GM21529 (cell line): ENCODE measurements at regions not wholly inside any gene's neighbourhood (a gene's known extent, or its start where the extent isn't known, plus 50 kb on each side); places are given as distances from the start of the nearest gene placed in this dataset.

Experiments used
- ATAC-seq: cut with Tn5 transposase; IDR thresholded peaks from one replicate; pipeline ENCODE4 v1.9.1; 2021; ENCODE audit not compliant: unreplicated experiment

GRCh38 chr5:173741087-173741486 is 124.6 kb upstream of the BOD1 start:
- ATAC-seq = no peak

GRCh38 chr5:173741729-173742431 is 125.4 kb upstream of the BOD1 start:
- no peak for ATAC-seq

- ATAC-seq = peak; percentile 63
These were observed 126.0 kb upstream of the BOD1 start for GRCh38 chr5:173742432-173742816.

DNA sequence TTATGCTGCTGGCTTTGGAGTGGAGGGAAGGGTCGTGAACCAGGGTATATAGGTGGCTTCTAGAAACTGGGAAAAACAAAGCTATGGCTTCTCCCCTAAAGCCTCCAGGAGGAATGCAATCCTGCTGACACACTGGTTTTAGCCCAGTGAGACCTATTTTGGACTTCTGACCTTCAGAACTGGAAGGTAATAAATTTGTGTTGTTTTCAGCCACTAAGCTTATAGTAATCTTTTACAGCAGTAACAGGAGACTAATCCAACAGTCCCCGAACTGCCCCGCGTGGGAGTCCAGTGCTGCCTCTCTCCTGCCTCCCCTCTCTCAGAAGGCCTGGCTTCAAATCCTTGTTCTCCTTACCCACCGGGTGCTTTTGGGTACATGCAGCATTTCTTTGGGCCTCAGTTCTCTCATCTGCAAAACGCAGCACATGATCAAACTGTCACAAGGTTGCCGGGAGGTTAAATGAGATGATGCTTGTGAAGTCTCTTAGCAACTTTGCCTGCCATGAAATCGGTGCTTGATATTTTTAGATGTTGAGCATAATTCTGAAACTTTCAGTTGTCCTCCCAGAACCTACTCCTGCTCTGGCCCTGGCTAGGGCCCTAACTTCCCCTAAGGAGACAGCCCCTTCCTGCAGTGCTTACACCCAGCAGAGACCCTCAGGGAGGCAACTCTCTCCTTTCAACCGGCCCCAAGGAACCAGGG is 127.3 kb upstream of the BOD1 start:
- ATAC-seq = peak; percentile 48

DNA sequence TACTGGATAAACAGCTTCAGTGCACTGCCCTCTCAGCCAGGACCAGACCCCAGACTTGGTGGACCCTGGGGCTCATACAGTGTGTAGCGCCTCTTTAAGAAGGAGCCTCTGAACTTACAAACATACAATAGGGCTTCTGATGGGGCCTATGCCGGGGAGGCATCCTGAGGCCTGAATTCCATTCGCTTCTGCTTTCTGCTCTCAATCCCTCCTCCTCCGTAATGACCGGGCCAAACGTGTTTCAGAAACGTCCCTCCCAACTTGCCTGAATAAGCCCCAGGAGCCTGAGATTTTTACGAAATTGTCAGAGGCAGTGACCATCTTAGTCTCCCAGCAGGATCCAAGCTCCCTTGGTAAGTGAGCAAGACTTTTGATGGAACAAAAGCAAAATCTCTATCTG is 128.1 kb upstream of the BOD1 start:
- no peak for ATAC-seq

DNA sequence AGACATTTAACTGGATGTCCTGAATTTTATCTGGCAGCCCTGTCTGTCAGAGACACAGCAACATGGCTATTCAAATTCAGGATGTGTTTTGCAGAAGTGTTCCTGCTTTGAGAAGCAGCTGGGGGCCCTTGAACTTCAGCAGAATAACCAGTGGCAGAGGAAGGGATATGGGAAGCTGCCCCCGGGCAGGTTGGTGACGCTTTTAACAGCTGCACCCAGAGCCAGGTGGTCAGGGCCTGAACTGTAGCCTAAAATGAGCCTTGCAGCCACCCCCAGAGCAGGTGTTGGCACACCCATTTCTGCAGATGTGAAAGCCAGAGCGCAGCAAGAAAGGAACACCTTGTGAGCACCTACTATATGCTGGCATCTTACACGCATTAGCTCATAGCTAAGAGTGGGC is 128.7 kb upstream of the BOD1 start:
- peak; percentile 58 for ATAC-seq

GRCh38 chr5:173745557-173745956 is 129.1 kb upstream of the BOD1 start:
- no peak for ATAC-seq

DNA sequence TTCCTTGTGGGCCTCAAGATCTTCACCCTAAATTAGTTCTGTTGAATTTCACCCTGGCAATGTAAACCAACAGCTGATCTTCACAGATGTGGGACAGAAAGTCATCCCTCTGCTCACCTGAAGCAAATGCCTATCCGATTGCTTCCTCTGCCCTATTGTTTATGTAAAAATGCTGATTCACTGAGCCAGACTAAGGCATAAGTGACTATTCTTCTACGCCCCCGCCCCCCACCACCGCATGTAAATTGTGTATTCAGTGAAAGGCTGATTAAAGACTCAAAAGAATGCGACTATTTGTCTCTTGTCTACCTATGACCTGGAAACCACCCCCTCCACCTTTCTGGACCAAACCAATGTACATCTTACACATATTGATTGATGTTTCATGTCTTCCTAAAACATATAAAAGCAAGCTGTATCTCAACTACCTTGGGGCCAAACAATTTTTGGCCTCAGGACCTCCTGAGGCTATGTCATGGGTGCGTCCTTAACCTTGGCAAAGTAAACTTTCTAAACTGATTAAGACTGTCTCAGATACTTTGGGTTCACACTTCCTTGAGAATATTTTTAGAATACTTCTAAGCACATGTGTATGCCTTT is 129.7 kb upstream of the BOD1 start:
- no peak for ATAC-seq

GRCh38 chr5:173747876-173748275 is 131.4 kb upstream of the BOD1 start:
- ATAC-seq = no peak

GRCh38 chr5:173750538-173751265 is 134.3 kb upstream of the BOD1 start:
- ATAC-seq = peak; percentile 71

GRCh38 chr5:173751266-173751600 is 134.8 kb upstream of the BOD1 start:
- ATAC-seq = peak; percentile 67

GRCh38 chr5:173752653-173753052 is 135.5 kb upstream of the CPEB4 start:
- no peak for ATAC-seq

DNA sequence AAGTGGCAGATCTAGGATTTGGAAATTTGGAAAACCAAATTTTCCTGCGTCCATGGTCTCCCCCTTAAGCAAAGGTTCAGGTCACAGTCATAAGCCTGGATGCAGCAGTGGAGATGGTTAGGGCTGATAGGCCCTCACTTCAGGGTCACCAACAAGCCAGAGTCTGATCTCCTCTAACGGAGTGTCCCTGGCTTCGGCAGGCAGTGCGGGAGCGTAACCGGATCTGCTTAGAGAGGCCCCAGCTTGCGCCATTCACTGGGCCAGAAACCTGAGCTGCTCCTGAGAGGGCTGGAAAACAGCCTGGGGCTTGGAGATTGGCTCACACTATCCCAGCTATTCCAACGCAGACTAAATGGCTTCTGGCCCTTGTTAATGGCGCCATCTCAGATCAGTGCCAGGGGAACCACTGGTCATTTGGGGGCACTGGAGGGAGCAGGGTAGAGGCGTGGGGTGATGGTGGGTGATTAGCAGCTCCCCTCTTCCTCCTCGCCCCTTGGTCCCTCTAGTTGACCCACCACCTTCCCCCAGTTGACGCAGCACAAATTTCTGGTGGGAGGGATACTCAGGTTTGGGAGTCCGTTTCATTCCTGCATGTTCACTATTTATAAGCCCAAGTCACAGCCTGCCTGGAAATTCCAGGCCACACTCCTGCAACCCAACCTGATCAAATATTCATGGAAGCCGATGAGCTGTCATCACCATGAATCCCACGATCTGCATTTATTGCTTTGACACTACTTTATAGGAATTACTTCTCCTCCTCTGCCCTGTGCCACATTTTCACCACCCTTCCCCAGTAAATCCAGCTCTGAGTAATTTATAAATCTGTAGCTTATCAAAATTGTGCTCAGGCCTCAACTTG is 134.6 kb upstream of the CPEB4 start:
- ATAC-seq = no peak

- no peak for ATAC-seq
These were observed 132.8 kb upstream of the CPEB4 start for GRCh38 chr5:173755319-173755718.

GRCh38 chr5:173757403-173758209 is 130.5 kb upstream of the CPEB4 start:
- no peak for ATAC-seq

DNA sequence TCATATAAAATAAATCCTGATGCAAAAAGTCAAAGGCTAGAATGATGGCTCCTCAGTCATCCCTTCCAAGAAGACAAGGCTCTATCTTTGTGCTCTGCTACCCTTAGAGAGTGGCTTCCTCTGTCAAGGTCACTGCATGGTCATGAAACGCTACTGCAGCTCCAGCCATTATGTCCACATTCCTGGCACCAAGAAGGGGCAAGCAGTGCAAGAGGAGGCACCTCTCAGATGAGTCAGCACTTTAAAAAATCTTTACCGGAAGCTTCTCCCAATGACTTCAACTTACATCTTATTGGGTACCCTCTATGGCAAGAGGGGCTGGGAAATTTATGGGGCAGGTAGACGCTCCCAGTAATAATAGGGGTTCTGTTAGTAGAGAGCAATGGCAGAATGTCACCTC is 129.5 kb upstream of the CPEB4 start:
- no peak for ATAC-seq

- no peak for ATAC-seq
These were observed 128.5 kb upstream of the CPEB4 start for GRCh38 chr5:173759691-173760090.

DNA sequence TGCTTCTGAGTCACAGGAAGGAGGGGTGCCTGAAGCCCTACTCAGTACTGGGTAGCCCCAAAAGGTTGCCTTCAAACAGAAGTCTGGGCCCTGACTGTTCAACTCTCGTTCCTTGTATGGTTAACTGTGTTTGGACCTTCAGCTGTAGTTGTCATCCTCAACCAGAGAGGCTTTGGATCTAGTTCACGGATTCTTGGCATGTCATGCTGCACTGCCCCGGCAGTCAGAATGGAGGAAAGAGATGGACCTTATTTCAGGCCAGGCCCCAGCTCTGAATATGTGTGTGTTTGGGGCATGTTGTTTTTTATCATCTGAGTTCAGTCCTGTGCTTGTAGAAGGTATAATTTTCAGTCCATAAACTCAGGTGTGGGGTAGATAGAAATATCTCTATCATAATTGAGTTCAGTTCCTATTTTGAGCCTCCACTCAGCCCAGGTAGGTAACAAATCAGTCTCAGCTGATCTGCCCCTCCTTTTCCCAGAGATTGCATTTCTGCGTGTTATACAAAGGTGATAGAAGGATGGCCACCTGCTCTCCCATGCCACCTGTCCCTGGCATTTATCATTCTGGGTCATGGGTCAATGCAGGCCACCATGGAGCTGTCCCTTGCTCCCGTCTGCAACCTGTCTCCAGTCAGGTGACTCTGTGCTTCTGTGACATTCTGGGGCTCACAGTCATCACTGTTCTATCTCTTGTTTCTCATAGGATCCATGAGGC is 127.5 kb upstream of the CPEB4 start:
- ATAC-seq = no peak

DNA sequence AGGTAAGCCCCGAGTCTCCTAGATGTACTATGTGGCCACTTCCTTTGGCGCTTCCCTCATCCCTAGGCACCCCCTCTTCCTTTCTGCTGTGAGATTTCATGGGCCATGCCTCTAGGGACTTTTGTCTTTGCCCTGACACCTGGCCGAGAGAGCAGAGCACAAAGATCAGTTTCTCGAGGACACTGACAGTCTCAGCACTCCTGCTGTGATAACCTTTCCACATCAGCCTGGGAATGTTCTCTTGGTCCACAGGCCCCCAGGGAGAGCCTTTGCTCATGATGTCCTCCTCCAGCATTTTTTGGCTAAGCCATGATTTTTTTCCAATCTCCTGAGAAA is 127.0 kb upstream of the CPEB4 start:
- ATAC-seq = no peak

GRCh38 chr5:173762045-173762444 is 126.1 kb upstream of the CPEB4 start:
- ATAC-seq = no peak
